ENCODE measurements at regions not wholly inside any gene's neighbourhood (a gene's known extent, or its start where the extent isn't known, plus 50 kb on each side); places are given as distances from the start of the nearest gene placed in this dataset.

GRCh38 chr5:54704333-54704732 lies 186.8 kb downstream of the SNX18 start:
- Histone ChIP-seq H3K4me3 (no peak overlapping the region), H3K27me3 (no peaks in the 10 kb centered on the region), H3K27ac (peak overlapping the region; percentile 64 to 71), H3K9me3 (no peaks in the 10 kb centered on the region), H3K36me3 (no peaks in the 10 kb centered on the region), H3K4me1 (peaks cover 0 to 59% (median 33%) of the 10 kb centered on the region in 4 donors)
- no peak for TF ChIP-seq CTCF (IDR thresholded peaks at IDR 0.05)
- DNase-seq: no peak
- intact Hi-C loops (cut with DNase I; ENCODE audit: low total_unique reads): no loop called here

GRCh38 chr5:54703565-54704255 lies 186.2 kb downstream of the SNX18 start:
- no peaks in the 10 kb centered on the region for H3K36me3 ChIP-seq
- DNase-seq: no peak
- H3K27me3 ChIP-seq: no peaks in the 10 kb centered on the region
- H3K4me1 ChIP-seq: peaks cover 0 to 65% (median 37%) of the 10 kb centered on the region in 4 donors
- no peak for TF ChIP-seq CTCF (IDR thresholded peaks at IDR 0.05)
- intact Hi-C loops (cut with DNase I; ENCODE audit: low total_unique reads): no loop called here
- peak overlapping the region; percentile 2 to 38 for H3K4me3 ChIP-seq
- no peaks in the 10 kb centered on the region for H3K9me3 ChIP-seq
- peak overlapping the region; percentile 64 to 71 for H3K27ac ChIP-seq

- Histone ChIP-seq H3K36me3 (no peaks in the 10 kb centered on the region), H3K27ac (peak overlapping the region; percentile 64 to 71), H3K4me3 (peak overlapping the region in 1 of 2 donors; percentile 38), H3K27me3 (no peaks in the 10 kb centered on the region), H3K9me3 (no peaks in the 10 kb centered on the region), H3K4me1 (peaks cover 0 to 71% (median 40%) of the 10 kb centered on the region in 4 donors)
- intact Hi-C loops (cut with DNase I; ENCODE audit: low total_unique reads): no loop called here
- no peak for TF ChIP-seq CTCF (IDR thresholded peaks at IDR 0.05)
- DNase-seq: peak; percentile 59 to 77
These were observed 185.6 kb downstream of the SNX18 start for GRCh38 chr5:54703133-54703532.

GRCh38 chr5:54702470-54702869 lies 184.9 kb downstream of the SNX18 start:
- H3K27ac ChIP-seq: peak overlapping the region; percentile 64 to 71
- no peak for TF ChIP-seq CTCF (IDR thresholded peaks at IDR 0.05)
- H3K4me3 ChIP-seq: peak overlapping the region in 1 of 2 donors; percentile 38
- H3K27me3 ChIP-seq: no peaks in the 10 kb centered on the region
- intact Hi-C loops (cut with DNase I; ENCODE audit: low total_unique reads): no loop called here
- DNase-seq: no peak
- H3K9me3 ChIP-seq: no peaks in the 10 kb centered on the region
- peaks cover 0 to 77% (median 47%) of the 10 kb centered on the region in 4 donors for H3K4me1 ChIP-seq
- H3K36me3 ChIP-seq: no peaks in the 10 kb centered on the region

GRCh38 chr5:54700986-54701578 lies 183.5 kb downstream of the SNX18 start:
- Histone ChIP-seq H3K27me3 (no peaks in the 10 kb centered on the region), H3K27ac (peak overlapping the region; percentile 64 to 71), H3K36me3 (no peaks in the 10 kb centered on the region), H3K9me3 (no peaks in the 10 kb centered on the region), H3K4me1 (peaks cover 0 to 91% (median 59%) of the 10 kb centered on the region in 4 donors), H3K4me3 (no peak overlapping the region)
- intact Hi-C loops (cut with DNase I; ENCODE audit: low total_unique reads): no loop called here
- DNase-seq: peak; percentile 40 to 77
- no peak for TF ChIP-seq CTCF (IDR thresholded peaks at IDR 0.05)
